ENCODE measurements at regions not wholly inside any gene's neighbourhood (a gene's known extent, or its start where the extent isn't known, plus 50 kb on each side); places are given as distances from the start of the nearest gene placed in this dataset.

- TF ChIP-seq CTCF (conservative IDR thresholded peaks at IDR 0.05; ENCODE audit: low read depth, low read length) (no peak), EZH2 (IDR thresholded peaks at IDR 0.05; ENCODE audit: low read length, unreplicated experiment) (no peak), EZH2phosphoT487 (IDR thresholded peaks at IDR 0.05; ENCODE audit: borderline replicate concordance, low read length) (no peak)
These were observed 110.3 kb upstream of the TNFAIP3 start for GRCh38 chr6:137756788-137757187.

All from PC-3 (cell line).